Endothelial cell (in vitro differentiated cells): ENCODE measurements at regions not wholly inside any gene's neighbourhood (a gene's known extent, or its start where the extent isn't known, plus 50 kb on each side); places are given as distances from the start of the nearest gene placed in this dataset.

Experiments
- DNase-seq: peaks from one replicate; pipeline ENCODE4 v3.0.0; 2021; ENCODE audit warnings: low spot score
- H3K27ac Mint-ChIP-seq: one replicate; pipeline ENCODE4 v1.8.0; 2021; ENCODE audit warnings: mixed read lengths, inconsistent platforms; ENCODE audit not compliant: unreplicated experiment
- H3K27me3 Mint-ChIP-seq: one replicate; pipeline ENCODE4 v1.8.0; 2021; ENCODE audit warnings: mild to moderate bottlenecking, moderate library complexity, mixed read lengths, inconsistent platforms; ENCODE audit not compliant: unreplicated experiment
- H3K36me3 Mint-ChIP-seq: one replicate; pipeline ENCODE4 v1.8.0; 2021; ENCODE audit warnings: mild to moderate bottlenecking, low read depth, mixed read lengths, inconsistent platforms; ENCODE audit not compliant: unreplicated experiment
- H3K4me1 Mint-ChIP-seq: one replicate; pipeline ENCODE4 v1.8.0; 2021; ENCODE audit warnings: mild to moderate bottlenecking, mixed read lengths, inconsistent platforms; ENCODE audit not compliant: unreplicated experiment
- H3K4me3 Mint-ChIP-seq: one replicate; pipeline ENCODE4 v1.8.0; 2021; ENCODE audit warnings: mild to moderate bottlenecking, mixed read lengths, inconsistent platforms; ENCODE audit not compliant: unreplicated experiment
- H3K9me3 Mint-ChIP-seq: one replicate; pipeline ENCODE4 v1.8.0; 2021; ENCODE audit warnings: mixed read lengths, inconsistent platforms; ENCODE audit not compliant: unreplicated experiment
- TF ChIP-seq, protein P1 (sequence below): fragments of 200-600 bp; sonication (generic); IDR thresholded peaks from one replicate; pipeline ENCODE4 v1.5.0; 2021; ENCODE audit warnings: antibody characterized with exemption; ENCODE audit not compliant: unreplicated experiment

DNA sequence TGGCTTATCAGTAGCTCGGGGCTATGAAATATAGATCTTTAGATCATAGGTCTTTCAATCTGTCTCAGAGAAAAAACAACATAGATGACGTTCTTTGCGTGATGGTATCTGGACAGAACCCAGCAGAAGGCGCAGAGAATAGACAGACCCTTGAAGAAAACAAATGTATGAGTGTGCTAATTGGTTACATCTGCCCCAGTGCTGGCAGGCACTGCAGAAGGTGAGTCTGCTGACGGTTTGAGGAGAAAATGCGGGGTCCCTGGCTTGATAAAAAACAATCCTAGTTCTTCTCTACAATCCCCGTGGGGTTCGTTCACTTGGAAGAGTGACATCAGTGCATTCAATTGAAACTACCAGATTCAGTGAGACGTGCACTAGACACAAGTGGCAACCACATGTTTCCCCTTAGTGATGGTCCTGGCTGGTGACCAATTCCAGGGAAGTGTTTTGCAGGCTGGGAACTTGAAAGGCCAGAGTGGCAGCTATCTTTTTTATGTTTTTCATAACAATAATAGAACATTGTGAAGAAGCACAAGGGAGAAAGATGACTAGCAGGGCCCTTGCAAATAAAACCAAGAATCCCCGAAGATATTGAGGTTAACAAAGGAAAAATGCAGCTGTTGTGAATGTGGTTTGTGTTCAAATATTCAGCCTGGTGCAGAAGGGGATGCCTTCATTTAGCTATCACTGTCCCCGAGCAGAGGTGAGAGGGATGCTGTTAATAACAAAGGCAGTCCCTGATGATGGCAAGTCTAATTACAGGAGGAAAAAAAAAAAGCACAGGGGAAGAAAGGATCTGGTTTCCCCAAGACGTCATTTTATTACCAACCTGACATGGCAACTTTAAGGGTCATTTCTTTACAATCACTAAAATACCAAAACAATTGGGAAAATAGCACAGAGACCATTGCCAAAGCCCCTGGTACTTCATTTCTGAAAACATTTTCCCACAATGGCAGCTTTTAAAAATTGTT lies 337.6 kb upstream of the FIGN start:
- Mint-ChIP-seq H3K27ac (no peak overlapping the region), H3K4me3 (no peak overlapping the region), H3K4me1 (peaks cover 3% of the 10 kb centered on the region), H3K36me3 (no peaks in the 10 kb centered on the region), H3K27me3 (no peaks in the 10 kb centered on the region), H3K9me3 (no peaks in the 10 kb centered on the region)
- DNase-seq = no peak
- TF ChIP-seq, protein P1, sequence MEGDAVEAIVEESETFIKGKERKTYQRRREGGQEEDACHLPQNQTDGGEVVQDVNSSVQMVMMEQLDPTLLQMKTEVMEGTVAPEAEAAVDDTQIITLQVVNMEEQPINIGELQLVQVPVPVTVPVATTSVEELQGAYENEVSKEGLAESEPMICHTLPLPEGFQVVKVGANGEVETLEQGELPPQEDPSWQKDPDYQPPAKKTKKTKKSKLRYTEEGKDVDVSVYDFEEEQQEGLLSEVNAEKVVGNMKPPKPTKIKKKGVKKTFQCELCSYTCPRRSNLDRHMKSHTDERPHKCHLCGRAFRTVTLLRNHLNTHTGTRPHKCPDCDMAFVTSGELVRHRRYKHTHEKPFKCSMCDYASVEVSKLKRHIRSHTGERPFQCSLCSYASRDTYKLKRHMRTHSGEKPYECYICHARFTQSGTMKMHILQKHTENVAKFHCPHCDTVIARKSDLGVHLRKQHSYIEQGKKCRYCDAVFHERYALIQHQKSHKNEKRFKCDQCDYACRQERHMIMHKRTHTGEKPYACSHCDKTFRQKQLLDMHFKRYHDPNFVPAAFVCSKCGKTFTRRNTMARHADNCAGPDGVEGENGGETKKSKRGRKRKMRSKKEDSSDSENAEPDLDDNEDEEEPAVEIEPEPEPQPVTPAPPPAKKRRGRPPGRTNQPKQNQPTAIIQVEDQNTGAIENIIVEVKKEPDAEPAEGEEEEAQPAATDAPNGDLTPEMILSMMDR = no peak

DNA sequence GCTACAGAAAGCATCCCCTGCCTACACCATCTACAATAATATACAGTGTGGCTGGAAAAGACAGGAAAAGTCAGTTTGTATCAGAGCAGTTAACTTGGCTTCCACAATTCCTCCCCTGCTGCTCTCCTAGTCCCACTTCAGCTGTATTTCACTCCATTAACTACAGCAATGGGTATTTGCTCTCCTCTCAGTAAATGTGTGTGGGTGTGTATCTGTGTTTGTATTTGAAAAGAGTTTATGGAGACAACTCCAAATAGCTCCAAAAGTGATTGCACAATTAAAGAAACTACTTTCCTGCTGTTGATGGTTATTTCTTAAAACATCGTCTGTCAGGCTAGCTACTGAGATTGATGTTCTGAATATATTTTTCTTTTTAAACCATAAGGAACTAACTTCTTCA lies 333.7 kb upstream of the FIGN start:
- no peak for DNase-seq
- peaks cover 11% of the 10 kb centered on the region for H3K4me1 Mint-ChIP-seq
- H3K9me3 Mint-ChIP-seq = no peaks in the 10 kb centered on the region
- no peaks in the 10 kb centered on the region for H3K27me3 Mint-ChIP-seq
- H3K4me3 Mint-ChIP-seq = no peak overlapping the region
- H3K27ac Mint-ChIP-seq = no peak overlapping the region
- H3K36me3 Mint-ChIP-seq = no peaks in the 10 kb centered on the region
- TF ChIP-seq, protein P1 = no peak

DNA sequence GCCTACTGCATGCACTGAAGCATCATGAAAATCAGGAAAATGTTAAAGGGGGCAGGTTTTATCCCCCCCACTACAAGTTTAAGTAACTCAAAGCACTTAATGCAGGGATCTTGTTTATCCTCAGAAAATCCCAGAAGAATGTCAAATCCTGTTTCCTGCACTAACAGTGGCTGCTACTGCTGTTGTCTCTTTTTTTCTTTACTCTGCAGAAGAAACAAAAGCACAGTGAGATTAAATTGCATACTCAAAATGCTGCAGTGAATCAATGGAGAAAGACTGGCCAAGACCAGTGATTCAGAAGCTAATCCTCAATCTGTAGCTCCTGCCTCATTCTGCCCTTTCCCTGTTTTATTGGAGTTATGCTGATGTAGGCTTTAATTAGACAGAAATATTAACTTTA lies 332.3 kb upstream of the FIGN start:
- Mint-ChIP-seq H3K4me3 (no peak overlapping the region), H3K9me3 (no peaks in the 10 kb centered on the region), H3K4me1 (peaks cover 11% of the 10 kb centered on the region), H3K27me3 (no peaks in the 10 kb centered on the region), H3K36me3 (no peaks in the 10 kb centered on the region), H3K27ac (no peak overlapping the region)
- no peak for DNase-seq
- TF ChIP-seq, protein P1 = no peak

DNA sequence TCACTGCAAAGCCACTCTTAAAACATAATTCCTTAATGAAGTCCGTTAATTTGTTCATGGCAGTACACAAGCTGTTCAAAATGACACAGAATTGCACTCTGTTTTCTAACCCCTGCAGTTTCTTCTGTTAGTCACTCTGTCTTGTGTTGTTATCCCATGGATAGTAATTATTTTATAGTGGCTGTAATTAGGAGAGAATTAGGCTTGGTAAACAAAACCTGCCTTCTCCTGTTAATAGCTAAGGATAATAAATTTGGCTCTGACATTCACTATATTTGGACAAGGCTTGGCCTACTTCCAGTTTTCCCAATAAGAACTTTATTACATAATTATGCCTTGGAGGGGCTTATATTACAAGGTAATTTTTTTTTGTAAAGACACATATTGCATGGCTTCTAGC lies 330.3 kb upstream of the FIGN start:
- Mint-ChIP-seq H3K9me3 (no peaks in the 10 kb centered on the region), H3K36me3 (no peaks in the 10 kb centered on the region), H3K27me3 (no peaks in the 10 kb centered on the region), H3K4me1 (peaks cover 11% of the 10 kb centered on the region), H3K4me3 (no peak overlapping the region), H3K27ac (no peak overlapping the region)
- TF ChIP-seq, protein P1 = no peak
- DNase-seq = no peak

DNA sequence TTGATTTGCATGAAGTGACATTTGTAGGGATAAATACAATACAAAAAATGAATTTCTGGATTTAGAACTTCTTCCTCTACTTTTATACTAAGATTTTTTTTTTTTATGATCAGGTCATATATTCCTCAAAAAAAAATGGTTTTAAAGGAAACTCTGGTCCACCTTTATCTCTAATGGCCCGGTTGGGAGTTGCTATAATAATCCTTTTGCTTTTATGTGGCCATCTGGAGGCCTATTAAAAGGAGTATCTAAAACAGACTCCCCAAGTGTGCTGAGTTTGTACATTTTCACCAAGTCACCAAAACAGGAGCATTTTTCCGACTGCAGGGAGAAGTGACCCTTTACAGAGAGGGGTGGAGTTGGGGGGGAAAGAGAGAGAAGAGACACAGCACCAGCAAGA lies 329.2 kb upstream of the FIGN start:
- H3K9me3 Mint-ChIP-seq = no peaks in the 10 kb centered on the region
- TF ChIP-seq, protein P1 = no peak
- H3K36me3 Mint-ChIP-seq = no peaks in the 10 kb centered on the region
- no peak for DNase-seq
- H3K4me1 Mint-ChIP-seq = peaks cover 11% of the 10 kb centered on the region
- no peak overlapping the region for H3K4me3 Mint-ChIP-seq
- H3K27me3 Mint-ChIP-seq = no peaks in the 10 kb centered on the region
- no peak overlapping the region for H3K27ac Mint-ChIP-seq
